Stomach (tissue), 4 donors: ENCODE measurements at regions not wholly inside any gene's neighbourhood (a gene's known extent, or its start where the extent isn't known, plus 50 kb on each side); places are given as distances from the start of the nearest gene placed in this dataset.

ENCODE experiments used
- EP300 ChIP-seq: sonication (generic); formaldehyde crosslinking; IDR thresholded peaks from one replicate; pipeline ENCODE4 v1.6.1; 2017; ENCODE audit warnings: antibody characterized with exemption
- POLR2A ChIP-seq, 4 donors: fragments of 450-650 bp; IDR thresholded peaks; one replicate each; pipeline ENCODE4 v1.6.1; 2016; ENCODE audit warnings: antibody characterized with exemption in 4 of 4, control low read depth in 2 of 4, mild to moderate bottlenecking in 1 of 4, moderate library complexity in 1 of 4
- POLR2AphosphoS5 ChIP-seq, 3 donors: sonication (generic); formaldehyde crosslinking; IDR thresholded peaks; one replicate each; pipeline ENCODE4 v1.6.1; 2016; ENCODE audit warnings: antibody characterized with exemption in 3 of 3
- TF ChIP-seq, protein P1 (sequence below), 7 experiments: fragments of 450-650 bp in 4 of 7; fragments of 200-600 bp in 3 of 7; sonication (generic) in 3 of 7; IDR thresholded peaks; one replicate each; pipeline ENCODE4 v1.5.1; 2016 to 2019; ENCODE audit warnings: antibody characterized with exemption in 7 of 7, control low read depth in 2 of 7, mild to moderate bottlenecking in 1 of 7

DNA sequence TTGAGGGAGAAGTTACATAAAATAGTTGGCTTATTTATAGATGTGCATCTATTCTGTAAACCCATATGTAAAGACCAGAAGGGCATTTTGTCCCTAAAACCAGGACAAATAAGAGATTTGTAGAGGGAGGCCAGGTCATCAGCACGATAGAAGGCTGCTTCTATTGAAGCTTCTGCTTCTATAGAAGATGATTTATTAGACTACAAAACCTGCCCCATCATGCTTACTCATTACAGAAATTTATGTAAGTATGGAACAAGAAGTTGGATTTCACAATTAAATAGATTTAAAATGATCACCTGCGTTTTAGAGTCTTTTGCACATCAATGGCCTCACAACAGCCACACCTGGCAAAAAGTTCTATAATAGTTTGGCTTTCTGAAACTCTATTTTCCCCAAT is 183.5 kb downstream of the DUSP10 start:
- TF ChIP-seq, protein P1, sequence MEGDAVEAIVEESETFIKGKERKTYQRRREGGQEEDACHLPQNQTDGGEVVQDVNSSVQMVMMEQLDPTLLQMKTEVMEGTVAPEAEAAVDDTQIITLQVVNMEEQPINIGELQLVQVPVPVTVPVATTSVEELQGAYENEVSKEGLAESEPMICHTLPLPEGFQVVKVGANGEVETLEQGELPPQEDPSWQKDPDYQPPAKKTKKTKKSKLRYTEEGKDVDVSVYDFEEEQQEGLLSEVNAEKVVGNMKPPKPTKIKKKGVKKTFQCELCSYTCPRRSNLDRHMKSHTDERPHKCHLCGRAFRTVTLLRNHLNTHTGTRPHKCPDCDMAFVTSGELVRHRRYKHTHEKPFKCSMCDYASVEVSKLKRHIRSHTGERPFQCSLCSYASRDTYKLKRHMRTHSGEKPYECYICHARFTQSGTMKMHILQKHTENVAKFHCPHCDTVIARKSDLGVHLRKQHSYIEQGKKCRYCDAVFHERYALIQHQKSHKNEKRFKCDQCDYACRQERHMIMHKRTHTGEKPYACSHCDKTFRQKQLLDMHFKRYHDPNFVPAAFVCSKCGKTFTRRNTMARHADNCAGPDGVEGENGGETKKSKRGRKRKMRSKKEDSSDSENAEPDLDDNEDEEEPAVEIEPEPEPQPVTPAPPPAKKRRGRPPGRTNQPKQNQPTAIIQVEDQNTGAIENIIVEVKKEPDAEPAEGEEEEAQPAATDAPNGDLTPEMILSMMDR (IDR thresholded peaks at IDR 0.05), result no peak
- TF ChIP-seq POLR2A (IDR thresholded peaks at IDR 0.05), result no peak
- no peak for TF ChIP-seq EP300
- no peak for TF ChIP-seq POLR2AphosphoS5 (IDR thresholded peaks at IDR 0.05)
